Left ventricle myocardium superior (tissue), 1 donor: ENCODE measurements at regions not wholly inside any gene's neighbourhood (a gene's known extent, or its start where the extent isn't known, plus 50 kb on each side); places are given as distances from the start of the nearest gene placed in this dataset.
A peak's percentile ranks its signal among the peaks of the same experiment; 100 is the strongest.
"Not testable (repeated sequence)": the region's sequence is repeated elsewhere in the genome, so short reads cannot be mapped to it uniquely, and the experiment has no call there.

Experiments used
- ATAC-seq: fragments of 200-7000 bp; cut with Tn5 transposase; one replicate; pipeline ENCODE4 v1.9.1; 2020; ENCODE audit warnings: mild to moderate bottlenecking, moderate library complexity
- DNase-seq: peaks from one replicate; pipeline ENCODE4 v3.0.0-alpha.2; 2020
- intact Hi-C: fragments of 100-400 bp; cut with micrococcal nuclease; formaldehyde crosslinking; loops from one replicate; pipeline ENCODE4 v1.11.0; 2022
- donor health status: DM: no; HTN: yes; CAD: no; lungs with severe emphysema.

- ATAC-seq: no peak
- intact Hi-C loops: no loop called here
- no peak for DNase-seq
These were observed 909.4 kb downstream of the UQCRFS1 start for GRCh38 chr19:28303502-28303901.

GRCh38 chr19:28301961-28302360, 911.0 kb downstream of the UQCRFS1 start:
- ATAC-seq: no peak
- intact Hi-C loops: no loop called here
- no peak for DNase-seq

GRCh38 chr19:28301463-28301862, 911.5 kb downstream of the UQCRFS1 start:
- intact Hi-C loops: no loop called here
- ATAC-seq: no peak
- no peak for DNase-seq

- ATAC-seq: no peak
- intact Hi-C loops: no loop called here
- DNase-seq: no peak
These were observed 913.3 kb downstream of the UQCRFS1 start for GRCh38 chr19:28299649-28300048.

GRCh38 chr19:28297586-28298157, 915.3 kb downstream of the UQCRFS1 start:
- intact Hi-C loops: no loop called here
- ATAC-seq: no peak

GRCh38 chr19:28297036-28297435, 915.9 kb downstream of the UQCRFS1 start:
- intact Hi-C loops: no loop called here
- DNase-seq (no peak), ATAC-seq (no peak)

More at GRCh38 chr19:28297586-28298157, 915.3 kb downstream of the UQCRFS1 start:
- no peak for DNase-seq

GRCh38 chr19:28296506-28296905, 916.4 kb downstream of the UQCRFS1 start:
- DNase-seq (no peak), ATAC-seq (no peak)
- intact Hi-C loops: no loop called here

- ATAC-seq, DNase-seq, intact Hi-C loops: not testable (repeated sequence)
These were observed 918.0 kb downstream of the UQCRFS1 start for GRCh38 chr19:28294975-28295374.

GRCh38 chr19:28294395-28294794, 918.6 kb downstream of the UQCRFS1 start:
- peak; percentile 84 for ATAC-seq

GRCh38 chr19:28293685-28294084, 919.3 kb downstream of the UQCRFS1 start:
- ATAC-seq (no peak), DNase-seq (no peak)
- intact Hi-C loops: no loop called here

More at GRCh38 chr19:28294395-28294794, 918.6 kb downstream of the UQCRFS1 start:
- DNase-seq: no peak
- intact Hi-C loops: no loop called here

- peak; percentile 48 for ATAC-seq
These were observed 920.0 kb downstream of the UQCRFS1 start for GRCh38 chr19:28292822-28293500.

GRCh38 chr19:28291874-28292273, 921.1 kb downstream of the UQCRFS1 start:
- intact Hi-C loops: no loop called here
- DNase-seq (no peak), ATAC-seq (no peak)

More at GRCh38 chr19:28292822-28293500, 920.0 kb downstream of the UQCRFS1 start:
- intact Hi-C loops: no loop called here
- DNase-seq: no peak

GRCh38 chr19:28290963-28291657, 921.8 kb downstream of the UQCRFS1 start:
- DNase-seq: no peak
- intact Hi-C loops: no loop called here
- ATAC-seq: no peak

- intact Hi-C loops: no loop called here
- DNase-seq: no peak
- ATAC-seq: peak; percentile 45
These were observed 923.5 kb downstream of the UQCRFS1 start for GRCh38 chr19:28289295-28290063.

GRCh38 chr19:28288572-28289264, 924.2 kb downstream of the UQCRFS1 start:
- DNase-seq (no peak), ATAC-seq (peak; percentile 59)
- intact Hi-C loops: no loop called here

GRCh38 chr19:28285917-28286316, 927.0 kb downstream of the UQCRFS1 start:
- DNase-seq (no peak), ATAC-seq (no peak)
- intact Hi-C loops: no loop called here

GRCh38 chr19:28285078-28285477, 927.9 kb downstream of the UQCRFS1 start:
- intact Hi-C loops: no loop called here
- DNase-seq (no peak), ATAC-seq (no peak)

- ATAC-seq (no peak), DNase-seq (no peak)
- intact Hi-C loops: no loop called here
These were observed 928.6 kb downstream of the UQCRFS1 start for GRCh38 chr19:28284389-28284788.

- intact Hi-C loops: no loop called here
- DNase-seq: no peak
- ATAC-seq: no peak
These were observed 929.4 kb downstream of the UQCRFS1 start for GRCh38 chr19:28283592-28283991.
